SU-DHL-6 (cell line): ENCODE measurements at regions not wholly inside any gene's neighbourhood (a gene's known extent, or its start where the extent isn't known, plus 50 kb on each side); places are given as distances from the start of the nearest gene placed in this dataset.
A peak's percentile ranks its signal among the peaks of the same experiment; 100 is the strongest.

Experiments used
- H2AFZ ChIP-seq: fragments of 200-600 bp; sonication (generic); 2 replicates; pipeline ENCODE4 v1.6.1; 2014; ENCODE audit warnings: low read depth, mild to moderate bottlenecking, moderate library complexity, mixed read lengths, antibody characterized with exemption, low read length; ENCODE audit not compliant: severe bottlenecking
- H3F3A ChIP-seq: fragments of 200-600 bp; shearing (Covaris generic); 2 replicates; pipeline ENCODE4 v1.6.0; 2016; ENCODE audit warnings: antibody characterized with exemption, mild to moderate bottlenecking; ENCODE audit not compliant: insufficient read depth
- H3K27ac ChIP-seq: fragments of 200-600 bp; sonication (generic); 2 replicates; pipeline ENCODE4 v1.5.1; 2016; ENCODE audit warnings: low read depth, mild to moderate bottlenecking, low read length, moderate library complexity, mixed read lengths
- H3K27me3 ChIP-seq: fragments of 200-600 bp; sonication (generic), shearing (Covaris generic); 2 replicates; pipeline ENCODE4 v1.6.0; 2014; ENCODE audit warnings: mild to moderate bottlenecking, low read length
- H3K36me3 ChIP-seq: fragments of 200-600 bp; sonication (generic); 2 replicates; pipeline ENCODE4 v1.6.1; 2014; ENCODE audit warnings: mild to moderate bottlenecking, low read length, mixed read lengths
- H3K4me2 ChIP-seq: fragments of 300-600, 200-600 bp; shearing (Covaris generic), sonication (generic); 2 replicates; pipeline ENCODE4 v1.6.0; 2014; ENCODE audit warnings: low read length, low read depth, mild to moderate bottlenecking; ENCODE audit not compliant: poor library complexity, severe bottlenecking
- H3K4me3 ChIP-seq: fragments of 200-600 bp; sonication (generic); 2 replicates; pipeline ENCODE4 v1.5.1; 2014; ENCODE audit warnings: antibody characterized with exemption, low read length, mild to moderate bottlenecking, mixed read lengths; ENCODE audit not compliant: insufficient read depth, poor library complexity, severe bottlenecking
- H3K79me2 ChIP-seq: fragments of 200-600 bp; sonication (generic); 2 replicates; pipeline ENCODE4 v1.6.1; 2014; ENCODE audit warnings: mild to moderate bottlenecking, low read length, moderate library complexity; ENCODE audit not compliant: insufficient read depth
- H3K9ac ChIP-seq: fragments of 200-600 bp; sonication (generic); 2 replicates; pipeline ENCODE4 v1.7.0; 2014; ENCODE audit warnings: mild to moderate bottlenecking, low read length
- H3K9me2 ChIP-seq: fragments of 200-600 bp; sonication (generic); replicated peaks from 2 replicates; pipeline ENCODE4 v1.6.1; 2014; ENCODE audit warnings: low read length; ENCODE audit not compliant: insufficient read depth
- H3K9me3 ChIP-seq: fragments of 200-600 bp; sonication (generic); 2 replicates; pipeline ENCODE4 v1.6.1; 2014; ENCODE audit warnings: low read length, mixed read lengths; ENCODE audit not compliant: insufficient read depth
- H4K20me1 ChIP-seq: fragments of 200-600 bp; sonication (generic); 2 replicates; pipeline ENCODE4 v1.6.1; 2014; ENCODE audit warnings: low read depth, mild to moderate bottlenecking, antibody characterized with exemption, low read length, moderate library complexity, mixed read lengths
- CTCF ChIP-seq: fragments of 200-600 bp; sonication (generic); IDR thresholded peaks from one replicate; pipeline ENCODE4 v1.5.1; 2017; ENCODE audit warnings: antibody characterized with exemption, mild to moderate bottlenecking, low read length, moderate library complexity; ENCODE audit not compliant: insufficient read depth, poor library complexity, severe bottlenecking
- EZH2phosphoT487 ChIP-seq: fragments of 200-600 bp; sonication (generic), shearing (Covaris generic); conservative IDR thresholded peaks from 2 replicates; pipeline ENCODE4 v1.6.1; 2018; ENCODE audit warnings: mild to moderate bottlenecking, antibody characterized with exemption, low read length, moderate library complexity, mixed read lengths

GRCh38 chr12:63069860-63070617, 81.0 kb downstream of the AVPR1A start:
- H3K4me2 ChIP-seq: no peak overlapping the region
- no peak overlapping the region for H3K27ac ChIP-seq
- H3K9me2 ChIP-seq: no peaks in the 10 kb centered on the region
- no peak overlapping the region for H2AFZ ChIP-seq
- H3K36me3 ChIP-seq: no peaks in the 10 kb centered on the region
- H3K4me3 ChIP-seq: no peak overlapping the region
- TF ChIP-seq CTCF: no peak
- no peak for TF ChIP-seq EZH2phosphoT487
- no peaks in the 10 kb centered on the region for H3K27me3 ChIP-seq
- H4K20me1 ChIP-seq: no peaks in the 10 kb centered on the region
- no peaks in the 10 kb centered on the region for H3K79me2 ChIP-seq
- no peaks in the 10 kb centered on the region for H3F3A ChIP-seq
- H3K9me3 ChIP-seq: no peaks in the 10 kb centered on the region
- H3K9ac ChIP-seq: no peak overlapping the region

- no peak overlapping the region for H3K27ac ChIP-seq
- H3K79me2 ChIP-seq: no peaks in the 10 kb centered on the region
- H3K9me3 ChIP-seq: no peaks in the 10 kb centered on the region
- no peak overlapping the region for H3K4me2 ChIP-seq
- TF ChIP-seq CTCF (peak; percentile 41), EZH2phosphoT487 (no peak)
- no peaks in the 10 kb centered on the region for H3K27me3 ChIP-seq
- H3K9me2 ChIP-seq: no peaks in the 10 kb centered on the region
- H3K36me3 ChIP-seq: no peaks in the 10 kb centered on the region
- H3F3A ChIP-seq: no peaks in the 10 kb centered on the region
- no peak overlapping the region for H3K4me3 ChIP-seq
- H2AFZ ChIP-seq: no peak overlapping the region
- H4K20me1 ChIP-seq: no peaks in the 10 kb centered on the region
- H3K9ac ChIP-seq: no peak overlapping the region
Observed at GRCh38 chr12:63068857-63069442, 82.1 kb downstream of the AVPR1A start.

DNA sequence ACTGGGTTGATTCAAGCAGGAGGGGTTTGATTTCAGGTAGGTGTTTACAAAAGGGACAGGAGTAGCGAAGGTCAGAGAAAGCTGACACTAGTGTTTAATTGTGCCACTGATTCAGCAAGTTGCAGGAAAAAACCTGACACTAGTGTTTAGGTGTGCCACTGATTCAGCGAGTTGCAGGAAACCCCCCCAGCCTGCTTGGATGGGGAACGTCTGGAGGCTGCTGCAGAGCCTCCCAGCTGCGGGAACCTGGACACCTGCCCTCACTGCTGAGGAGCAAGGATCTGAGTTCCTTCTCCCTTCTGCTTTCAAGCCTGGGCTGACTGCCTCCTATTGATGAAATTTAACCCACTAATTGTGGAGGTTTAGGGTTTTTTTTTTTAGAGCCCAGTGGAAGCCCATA, 84.2 kb downstream of the AVPR1A start:
- Histone ChIP-seq H3K9me3 (no peaks in the 10 kb centered on the region), H3F3A (no peaks in the 10 kb centered on the region), H3K27ac (no peak overlapping the region), H3K4me2 (no peak overlapping the region), H4K20me1 (no peaks in the 10 kb centered on the region), H3K4me3 (no peak overlapping the region), H3K79me2 (no peaks in the 10 kb centered on the region), H2AFZ (no peak overlapping the region), H3K9ac (no peak overlapping the region), H3K9me2 (no peaks in the 10 kb centered on the region), H3K27me3 (no peaks in the 10 kb centered on the region), H3K36me3 (no peaks in the 10 kb centered on the region)
- no peak for TF ChIP-seq CTCF
- no peak for TF ChIP-seq EZH2phosphoT487
